AG04449 (cell line): ENCODE measurements at regions not wholly inside any gene's neighbourhood (a gene's known extent, or its start where the extent isn't known, plus 50 kb on each side); places are given as distances from the start of the nearest gene placed in this dataset.

Experiments used
- CTCF ChIA-PET: fragments of 350-600 bp; formaldehyde crosslinking; extraction: SDS; loops from one replicate; lab custom pipeline; 2021; ENCODE audit warnings: antibody characterized with exemption; lab: Yijun Ruan, JAX
- POLR2A ChIA-PET: fragments of 400-600, 350-600 bp; formaldehyde crosslinking; extraction: SDS; loops from one replicate; lab custom pipeline; 2020; ENCODE audit warnings: antibody characterized with exemption, inconsistent platforms; lab: Yijun Ruan, JAX
- DNase-seq: peaks from one replicate; pipeline ENCODE4 v3.0.0-alpha.2; 2010; ENCODE audit warnings: low read depth, low spot score
- H3K4me3 ChIP-seq: 2 replicates; pipeline ENCODE4 v1.5.1; 2011; ENCODE audit warnings: low read depth, mild to moderate bottlenecking, control low read depth, low read length
- TF ChIP-seq, protein P1 (sequence below): IDR thresholded peaks from one replicate; pipeline ENCODE4 v1.5.1; 2011; ENCODE audit warnings: mild to moderate bottlenecking, moderate library complexity, low read length, control low read depth, inconsistent platforms; ENCODE audit not compliant: insufficient read depth; ENCODE audit errors: missing control alignments

DNA sequence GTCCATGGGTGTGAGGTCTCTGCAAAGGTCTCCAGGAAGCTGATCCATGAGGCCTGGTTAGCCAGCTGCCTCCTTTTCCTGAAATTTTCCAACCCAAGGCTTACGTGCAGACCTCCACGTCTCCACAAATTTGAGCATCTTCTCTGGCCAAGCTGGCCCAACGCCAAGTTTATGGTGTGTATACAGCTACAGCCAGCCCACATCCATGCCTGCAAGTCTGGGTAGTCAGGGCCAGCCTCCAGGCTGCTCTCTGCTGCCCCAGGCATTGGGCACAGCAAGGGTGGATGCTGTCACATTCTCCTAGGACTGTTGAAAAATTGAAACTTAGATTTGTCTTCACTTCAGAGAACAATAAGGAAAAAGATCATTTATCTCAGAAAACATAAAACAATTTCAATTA lies 525.5 kb upstream of the CHAC2 start:
- POLR2A ChIA-PET = no interaction called here
- no peak for DNase-seq
- CTCF ChIA-PET = no interaction called here
- H3K4me3 ChIP-seq = no peak overlapping the region
- TF ChIP-seq, protein P1, sequence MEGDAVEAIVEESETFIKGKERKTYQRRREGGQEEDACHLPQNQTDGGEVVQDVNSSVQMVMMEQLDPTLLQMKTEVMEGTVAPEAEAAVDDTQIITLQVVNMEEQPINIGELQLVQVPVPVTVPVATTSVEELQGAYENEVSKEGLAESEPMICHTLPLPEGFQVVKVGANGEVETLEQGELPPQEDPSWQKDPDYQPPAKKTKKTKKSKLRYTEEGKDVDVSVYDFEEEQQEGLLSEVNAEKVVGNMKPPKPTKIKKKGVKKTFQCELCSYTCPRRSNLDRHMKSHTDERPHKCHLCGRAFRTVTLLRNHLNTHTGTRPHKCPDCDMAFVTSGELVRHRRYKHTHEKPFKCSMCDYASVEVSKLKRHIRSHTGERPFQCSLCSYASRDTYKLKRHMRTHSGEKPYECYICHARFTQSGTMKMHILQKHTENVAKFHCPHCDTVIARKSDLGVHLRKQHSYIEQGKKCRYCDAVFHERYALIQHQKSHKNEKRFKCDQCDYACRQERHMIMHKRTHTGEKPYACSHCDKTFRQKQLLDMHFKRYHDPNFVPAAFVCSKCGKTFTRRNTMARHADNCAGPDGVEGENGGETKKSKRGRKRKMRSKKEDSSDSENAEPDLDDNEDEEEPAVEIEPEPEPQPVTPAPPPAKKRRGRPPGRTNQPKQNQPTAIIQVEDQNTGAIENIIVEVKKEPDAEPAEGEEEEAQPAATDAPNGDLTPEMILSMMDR = no peak

DNA sequence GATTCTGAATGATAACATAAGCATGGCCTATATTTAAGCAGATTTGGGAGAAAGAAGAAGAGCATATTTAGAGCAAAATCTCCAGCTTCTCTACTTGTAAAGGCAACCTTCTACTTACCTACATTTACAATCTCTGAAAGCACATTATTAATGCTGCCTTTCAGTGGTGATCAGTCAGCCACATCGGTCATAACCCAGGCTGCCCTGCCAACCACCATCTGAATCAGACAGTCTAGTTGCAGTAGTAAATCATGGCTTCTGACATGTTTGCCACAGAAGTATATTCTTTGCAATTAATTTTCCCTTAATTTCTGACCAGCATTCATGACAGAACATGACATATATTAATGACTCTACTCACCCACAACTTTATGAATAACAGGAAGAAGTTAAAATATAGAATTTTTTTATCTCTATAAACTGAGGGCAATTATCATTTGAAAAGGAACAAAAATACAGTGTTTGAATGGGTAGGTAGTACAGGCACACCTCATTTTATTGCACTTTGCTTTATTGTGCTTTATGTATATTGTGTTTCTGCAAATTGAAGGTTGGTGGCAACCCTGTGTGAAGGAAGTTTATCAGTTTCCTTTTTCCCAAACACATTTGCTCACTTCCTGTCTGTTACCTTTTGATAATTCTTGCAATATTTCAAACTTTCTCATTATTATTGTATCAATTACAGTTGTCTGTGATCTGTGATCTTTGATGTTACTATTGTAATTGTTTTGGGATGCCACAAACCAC lies 531.6 kb upstream of the CHAC2 start:
- no peak overlapping the region for H3K4me3 ChIP-seq
- POLR2A ChIA-PET = no interaction called here
- TF ChIP-seq, protein P1 = no peak
- CTCF ChIA-PET = no interaction called here
- DNase-seq = no peak

DNA sequence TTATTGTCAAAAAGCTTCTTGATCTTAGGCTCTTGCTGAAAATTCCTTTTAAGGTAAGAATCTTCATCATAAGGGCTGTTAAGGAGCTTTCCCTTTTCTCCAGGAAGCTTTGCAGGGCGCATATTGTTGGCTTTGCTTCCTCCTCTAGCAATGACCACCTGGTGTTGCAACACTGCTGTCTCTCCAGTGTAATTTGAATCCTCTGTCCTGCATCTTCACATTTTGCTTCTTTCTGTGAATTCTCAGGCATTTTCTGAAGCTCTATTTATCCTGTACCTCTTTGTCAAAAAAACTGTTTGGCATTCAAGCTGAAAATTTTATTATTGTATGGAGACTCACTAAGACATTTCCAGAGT lies 533.1 kb upstream of the CHAC2 start:
- TF ChIP-seq, protein P1 = no peak
- no peak for DNase-seq
- no peak overlapping the region for H3K4me3 ChIP-seq
- CTCF ChIA-PET = no interaction called here
- POLR2A ChIA-PET = no interaction called here

DNA sequence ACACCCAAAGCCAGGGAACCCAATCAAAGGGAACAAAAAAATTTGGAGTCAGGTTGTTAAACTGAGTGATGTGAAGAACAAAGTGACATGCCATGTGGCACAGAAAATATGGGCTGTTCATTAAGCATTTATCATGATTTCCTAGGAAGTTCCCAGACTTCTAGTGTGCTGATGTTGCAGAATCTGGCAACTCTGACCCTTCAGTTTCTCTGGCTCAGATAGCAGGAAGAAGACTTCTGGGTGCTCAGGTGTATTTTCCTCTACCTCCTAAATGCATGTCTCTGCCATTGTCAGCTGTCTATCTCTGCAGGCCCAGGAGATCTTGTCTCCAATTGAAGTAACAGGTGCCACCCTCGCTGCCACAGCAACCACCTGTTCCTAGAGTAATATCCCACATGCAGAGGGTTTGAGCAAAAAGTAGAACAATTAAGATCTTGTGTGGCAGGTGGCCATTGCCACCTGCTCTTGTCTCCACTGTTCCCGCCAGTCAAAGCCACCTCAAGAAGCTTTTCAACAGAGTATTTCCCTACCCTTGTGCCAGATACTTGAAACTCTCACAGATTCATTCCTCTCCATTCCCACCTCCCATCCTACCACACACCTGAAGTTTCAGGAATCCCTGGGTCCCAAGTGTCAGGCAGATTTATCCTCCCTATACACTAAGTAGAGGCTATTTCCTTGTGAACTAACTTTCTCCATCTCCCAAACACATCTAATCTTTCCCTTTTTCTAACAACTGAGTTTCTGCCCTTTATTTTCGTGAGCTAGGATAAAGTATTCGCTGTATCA lies 533.7 kb upstream of the CHAC2 start:
- TF ChIP-seq, protein P1 = no peak
- H3K4me3 ChIP-seq = no peak overlapping the region
- DNase-seq = no peak
- ChIA-PET CTCF (no interaction called here), POLR2A (no interaction called here)

DNA sequence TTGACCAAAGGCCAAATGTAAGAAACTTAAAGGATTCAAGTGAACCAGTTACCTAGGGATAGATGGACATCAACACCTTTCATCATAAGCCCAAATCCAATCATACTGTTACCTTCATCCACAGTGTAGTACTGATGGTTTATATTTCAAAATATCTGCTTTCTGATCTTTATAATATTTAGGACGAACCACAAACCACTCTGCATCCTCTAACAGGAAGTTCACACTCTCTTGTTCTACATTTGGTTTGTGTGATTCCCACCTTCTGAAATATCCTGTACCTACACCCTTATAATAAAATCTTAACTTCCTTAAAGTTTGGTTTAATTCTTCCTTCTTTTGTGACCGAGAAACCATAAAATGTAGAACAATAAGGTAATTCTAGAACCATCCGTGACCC lies 535.7 kb upstream of the CHAC2 start:
- no peak overlapping the region for H3K4me3 ChIP-seq
- TF ChIP-seq, protein P1 = no peak
- DNase-seq = no peak
- CTCF ChIA-PET = no interaction called here
- POLR2A ChIA-PET = no interaction called here

DNA sequence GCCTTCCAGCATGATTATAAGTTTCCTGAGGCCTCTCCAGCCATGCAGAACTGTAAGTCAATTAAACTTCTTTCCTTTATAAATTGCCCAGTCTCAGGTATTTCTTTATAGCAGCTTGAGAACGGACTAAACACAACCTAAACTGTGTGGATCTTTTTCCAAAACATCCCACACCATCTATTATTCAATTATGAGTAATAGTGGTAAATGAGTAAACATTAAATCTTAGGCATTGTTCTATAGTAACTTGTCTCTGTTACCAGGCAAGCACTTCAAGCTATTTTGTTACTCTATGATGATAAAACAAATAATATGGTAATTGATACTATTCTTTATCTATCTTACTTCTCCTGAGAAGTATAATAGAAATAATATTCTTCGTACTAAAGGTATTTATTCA lies 536.9 kb upstream of the CHAC2 start:
- ChIA-PET CTCF (no interaction called here), POLR2A (no interaction called here)
- no peak for DNase-seq
- TF ChIP-seq, protein P1 = no peak
- H3K4me3 ChIP-seq = no peak overlapping the region
